GM19467 (cell line): ENCODE measurements at regions not wholly inside any gene's neighbourhood (a gene's known extent, or its start where the extent isn't known, plus 50 kb on each side); places are given as distances from the start of the nearest gene placed in this dataset.
A peak's percentile ranks its signal among the peaks of the same experiment; 100 is the strongest.
"Not testable (repeated sequence)": the region's sequence is repeated elsewhere in the genome, so short reads cannot be mapped to it uniquely, and the experiment has no call there.

Source experiments
- ATAC-seq: cut with Tn5 transposase; IDR thresholded peaks from one replicate; pipeline ENCODE4 v1.9.1; 2021; ENCODE audit warnings: mild to moderate bottlenecking, moderate library complexity; ENCODE audit not compliant: unreplicated experiment

DNA sequence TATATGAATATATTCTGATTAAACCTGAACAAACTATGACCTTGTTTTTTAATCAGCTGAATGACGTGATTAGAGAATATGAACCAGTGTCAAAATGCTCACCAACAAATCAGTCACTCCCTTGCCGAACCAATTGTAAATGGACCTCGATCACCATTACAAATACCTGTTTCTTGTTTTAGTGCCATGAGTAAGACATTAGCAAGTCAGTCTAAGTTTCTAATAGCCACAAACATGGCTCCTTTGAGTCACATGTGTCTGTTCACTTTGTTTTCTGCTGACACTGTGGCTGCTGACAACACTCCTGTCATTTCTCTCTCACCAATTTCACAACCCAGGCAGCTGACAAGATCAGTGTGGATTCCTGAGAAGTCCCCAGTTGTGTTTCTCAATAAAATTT lies 286.2 kb upstream of the MDGA2 start:
- ATAC-seq = no peak

DNA sequence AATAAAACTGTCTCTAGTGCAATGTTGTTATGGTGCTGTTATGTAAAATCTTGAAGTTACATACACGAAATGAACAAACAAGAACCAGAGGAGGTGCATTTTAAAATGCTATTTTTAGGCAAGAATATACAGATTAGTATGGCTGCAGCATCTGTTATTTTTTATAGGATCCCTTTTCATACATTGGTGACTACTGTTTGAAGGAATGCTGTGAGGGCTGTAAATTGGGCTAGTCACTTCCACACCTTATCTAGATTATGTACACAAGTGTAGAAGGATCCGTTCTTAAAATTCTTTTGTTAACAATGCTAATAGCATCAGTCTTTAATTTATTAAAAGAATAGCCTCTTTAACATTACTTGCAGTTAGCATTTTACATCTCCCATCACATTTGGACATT lies 284.3 kb upstream of the MDGA2 start:
- no peak for ATAC-seq

DNA sequence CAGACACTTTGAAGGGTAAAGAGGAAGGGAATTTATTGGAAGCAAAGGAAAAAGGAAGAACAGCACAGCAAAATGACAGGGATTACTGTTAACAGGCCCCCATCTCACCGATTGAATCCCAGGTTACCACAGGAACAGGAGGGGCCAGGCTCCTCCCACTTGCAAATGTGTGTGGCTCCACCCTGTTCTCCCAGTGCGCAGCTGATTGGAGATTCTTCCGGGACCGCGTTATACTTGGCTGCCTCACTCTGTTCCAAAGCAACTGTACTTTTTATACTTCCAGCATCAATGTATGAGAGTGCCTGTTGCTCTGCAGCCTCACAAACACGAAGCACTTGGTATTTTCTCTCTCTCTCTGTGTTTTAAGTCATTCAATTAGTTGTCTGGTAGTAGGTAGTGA lies 273.6 kb upstream of the MDGA2 start:
- ATAC-seq = no peak

DNA sequence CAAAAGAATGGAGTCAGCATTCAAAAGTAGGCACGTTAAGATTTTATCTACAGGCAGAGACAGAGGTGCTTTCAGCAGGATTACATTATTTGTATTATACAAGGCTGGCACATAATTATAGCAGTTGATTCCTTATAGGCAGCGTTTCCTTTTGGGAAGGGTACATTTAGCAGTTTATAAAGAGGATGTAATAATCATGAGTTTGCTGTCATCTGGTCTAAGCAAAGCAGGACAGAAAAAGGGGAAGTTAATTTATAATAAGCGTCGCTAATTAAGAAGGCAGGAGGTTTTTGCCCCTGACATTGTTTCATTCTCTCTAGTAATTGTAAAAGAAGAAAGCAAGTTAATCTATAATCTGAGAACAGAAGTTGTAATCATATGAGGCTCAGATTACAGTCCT lies 259.9 kb upstream of the MDGA2 start:
- no peak for ATAC-seq

DNA sequence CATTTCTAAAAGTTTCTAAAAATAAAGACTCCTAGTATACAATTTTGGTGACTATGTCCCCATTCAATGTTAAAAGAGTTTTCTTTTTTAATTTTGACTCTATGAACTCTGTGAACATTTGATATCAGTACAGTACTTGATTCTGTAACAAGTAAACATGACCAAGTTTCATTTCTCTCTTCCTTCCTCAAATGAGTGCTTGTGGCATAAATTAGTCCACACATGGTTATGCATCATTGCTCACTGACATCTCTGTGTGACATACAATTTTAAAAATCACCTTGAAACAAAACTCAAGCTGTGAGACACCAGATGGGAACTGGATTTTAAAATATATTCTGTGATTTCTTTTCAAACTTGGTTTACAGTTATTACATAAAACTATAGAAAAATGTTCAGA lies 253.9 kb upstream of the MDGA2 start:
- ATAC-seq = peak; percentile 83

DNA sequence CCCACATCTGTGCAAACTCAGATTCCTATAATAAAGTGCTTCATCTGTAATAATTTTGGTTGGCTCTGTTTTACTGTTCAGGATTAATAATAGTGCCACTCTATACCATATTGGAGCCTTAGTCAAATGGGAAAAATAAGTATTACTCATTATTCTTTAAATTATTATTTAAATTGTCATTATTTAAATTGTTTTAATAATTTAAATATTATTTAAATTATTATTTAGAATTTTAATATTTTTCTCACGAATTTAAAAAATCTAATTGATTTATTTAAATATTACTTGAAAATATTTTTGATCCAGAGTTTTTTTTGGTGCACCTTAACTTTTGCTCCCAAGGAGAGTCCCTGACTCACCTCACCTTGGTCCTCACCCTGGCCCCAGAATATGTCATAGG lies 245.7 kb upstream of the MDGA2 start:
- no peak for ATAC-seq

- no peak for ATAC-seq
Observed at GRCh38 chr14:47919997-47920396, 244.6 kb upstream of the MDGA2 start.

GRCh38 chr14:47919334-47919846 lies 244.0 kb upstream of the MDGA2 start:
- ATAC-seq = no peak

- no peak for ATAC-seq
Observed at GRCh38 chr14:47917344-47917954, 242.0 kb upstream of the MDGA2 start.

GRCh38 chr14:47901141-47901540 lies 225.7 kb upstream of the MDGA2 start:
- not testable (repeated sequence) for ATAC-seq

- no peak for ATAC-seq
Observed at GRCh38 chr14:47899685-47900084, 224.3 kb upstream of the MDGA2 start.

GRCh38 chr14:47874350-47874749 lies 198.9 kb upstream of the MDGA2 start:
- ATAC-seq = no peak

- ATAC-seq = no peak
Observed at GRCh38 chr14:47872588-47872987, 197.2 kb upstream of the MDGA2 start.

- no peak for ATAC-seq
Observed at GRCh38 chr14:47863441-47863840, 188.0 kb upstream of the MDGA2 start.

GRCh38 chr14:47857646-47858045 lies 182.2 kb upstream of the MDGA2 start:
- no peak for ATAC-seq

GRCh38 chr14:47852278-47852677 lies 176.9 kb upstream of the MDGA2 start:
- no peak for ATAC-seq

DNA sequence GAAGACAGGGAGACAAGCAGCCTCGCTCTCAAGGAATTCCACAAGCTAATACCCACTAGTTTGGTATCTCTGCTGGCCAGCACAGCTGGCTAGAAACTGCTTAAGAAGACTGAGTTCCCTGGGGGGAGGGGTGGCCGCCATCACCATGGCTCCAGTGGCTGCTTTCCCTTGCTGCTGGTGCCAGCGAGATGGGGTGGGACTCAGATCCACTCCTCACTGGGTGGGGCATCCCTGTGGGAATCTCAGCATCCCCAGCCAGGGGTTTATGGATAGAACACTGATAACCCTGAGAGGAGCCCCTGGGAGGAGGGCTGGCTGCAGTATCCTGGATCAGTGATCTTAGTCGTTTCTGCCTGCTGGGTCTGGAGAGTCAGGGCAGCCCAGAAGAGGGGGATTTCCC lies 170.6 kb upstream of the MDGA2 start:
- no peak for ATAC-seq

DNA sequence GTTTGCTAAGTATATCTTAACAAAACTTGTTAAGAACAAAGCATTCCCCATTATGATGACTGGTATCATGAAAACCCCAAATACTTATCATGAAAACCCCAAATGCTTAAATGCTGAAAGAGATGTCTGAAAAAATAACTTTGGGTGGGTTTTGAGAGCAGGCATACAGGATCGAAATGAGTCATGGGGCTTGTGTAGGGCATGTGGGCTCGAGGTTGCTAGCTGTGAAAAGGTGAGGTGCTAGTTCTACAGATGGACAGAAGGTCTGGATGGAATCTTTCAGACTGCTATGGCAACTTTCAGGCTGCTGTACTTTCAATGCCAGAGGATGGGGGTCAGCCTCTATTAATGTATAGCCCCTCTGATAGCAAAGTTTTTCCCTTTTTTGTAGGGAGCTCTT lies 167.8 kb upstream of the MDGA2 start:
- ATAC-seq = no peak

GRCh38 chr14:47833011-47833410 lies 157.6 kb upstream of the MDGA2 start:
- ATAC-seq = no peak

- ATAC-seq = no peak
Observed at GRCh38 chr14:47826809-47827208, 151.4 kb upstream of the MDGA2 start.

DNA sequence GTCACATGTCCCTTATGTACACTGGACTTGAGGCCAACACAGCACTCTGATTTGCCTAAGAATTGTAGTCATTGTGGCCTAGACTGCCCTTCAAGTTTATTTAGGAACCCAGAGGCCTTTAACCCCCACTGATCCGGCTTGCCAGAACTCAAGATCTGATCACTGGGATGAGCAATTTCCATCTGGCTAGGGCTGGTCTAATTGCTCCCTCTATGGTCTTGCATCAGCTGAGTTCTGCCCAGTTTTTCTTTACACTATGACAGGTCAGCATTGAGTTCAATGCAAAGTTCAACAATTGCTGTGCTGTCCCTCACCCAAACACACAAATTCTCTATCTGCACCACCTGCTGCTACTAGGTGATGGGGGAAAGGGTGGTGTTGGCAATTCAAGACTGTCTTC lies 146.9 kb upstream of the MDGA2 start:
- no peak for ATAC-seq

GRCh38 chr14:47821135-47821534 lies 145.7 kb upstream of the MDGA2 start:
- ATAC-seq = no peak

- no peak for ATAC-seq
Observed at GRCh38 chr14:47790477-47790876, 115.1 kb upstream of the MDGA2 start.
